A549 (cell line): ENCODE measurements at regions not wholly inside any gene's neighbourhood (a gene's known extent, or its start where the extent isn't known, plus 50 kb on each side); places are given as distances from the start of the nearest gene placed in this dataset.

Source experiments
- ATAC-seq, 2 experiments: fragments of 200-7000 bp in 1 of 2; fragments of >200 bp in 1 of 2; cut with Nextera tagmentation in 1 of 2; cut with Tn5 transposase in 1 of 2; 3 replicates each; pipeline versions ENCODE4 v1.8.0 to v1.9.1; 2018 to 2020; ENCODE audit warnings: mild to moderate bottlenecking in 1 of 2, moderate library complexity in 1 of 2
- CTCF ChIA-PET: fragments of 300-600 bp; sonication (Branson Sonifier 250); formaldehyde crosslinking; extraction: SDS; loops from one replicate; lab custom pipeline; 2021; ENCODE audit warnings: antibody characterized with exemption, inconsistent platforms; lab: Yijun Ruan, JAX
- POLR2A ChIA-PET: fragments of 350-600 bp; formaldehyde crosslinking; extraction: SDS; loops from one replicate; lab custom pipeline; 2021; ENCODE audit warnings: antibody characterized with exemption, inconsistent platforms; lab: Yijun Ruan, JAX
- DNase-seq, 2 experiments: peaks; one replicate each; pipeline versions ENCODE4 v3.0.0 to v3.0.0-alpha.2; 2011 to 2016; ENCODE audit warnings: low read depth in 1 of 2, low spot score in 1 of 2
- FAIRE-seq: peaks from 2 replicates; lab custom pipeline; 2011; peaks lifted over from hg19 to GRCh38; lab: Jason Lieb, UNC
- H3K27ac ChIP-seq, 2 experiments: fragments of >200 bp; sonication (Bioruptor Twin); formaldehyde crosslinking; 3 replicates each; pipeline ENCODE4 v1.5.1; 2016 to 2017
- H3K4me1 ChIP-seq: fragments of >200 bp; sonication (Bioruptor Twin); formaldehyde crosslinking; 3 replicates; pipeline ENCODE4 v1.6.1; 2016
- H3K4me2 ChIP-seq: fragments of >200 bp; sonication (Bioruptor Twin); formaldehyde crosslinking; 3 replicates; pipeline ENCODE4 v1.6.1; 2016
- H3K4me3 ChIP-seq: fragments of >200 bp; sonication (Bioruptor Twin); formaldehyde crosslinking; 3 replicates; pipeline ENCODE4 v1.5.1; 2016
- H3K9me3 ChIP-seq: fragments of >200 bp; sonication (Bioruptor Twin); formaldehyde crosslinking; 3 replicates; pipeline ENCODE4 v1.6.1; 2016
- BCL3 ChIP-seq: fragments of >200 bp; sonication (Bioruptor Twin); formaldehyde crosslinking; IDR thresholded peaks from 3 replicates; pipeline ENCODE4 v1.6.1; 2016
- BHLHE40 ChIP-seq: IDR thresholded peaks from 2 replicates; pipeline ENCODE4 v1.6.1; 2012; ENCODE audit warnings: low read depth, low read length, inconsistent platforms
- CBX2 ChIP-seq: fragments of 200-600 bp; sonication (generic); IDR thresholded peaks from 2 replicates; pipeline ENCODE4 v1.6.1; 2016; ENCODE audit warnings: low read depth, mild to moderate bottlenecking, borderline replicate concordance
- CEBPB ChIP-seq, 2 experiments: fragments of >200 bp in 1 of 2; sonication (Bioruptor Twin) in 1 of 2; formaldehyde crosslinking in 1 of 2; IDR thresholded peaks; 2 replicates each; pipeline ENCODE4 v1.6.1; 2012 to 2016
- CHD4 ChIP-seq: fragments of 200-600 bp; sonication (generic); IDR thresholded peaks from 2 replicates; pipeline ENCODE4 v1.6.1; 2016; ENCODE audit warnings: antibody characterized with exemption, mild to moderate bottlenecking, borderline replicate concordance
- CTCF ChIP-seq: fragments of >200 bp; sonication (Bioruptor Twin); formaldehyde crosslinking; IDR thresholded peaks from 3 replicates; pipeline ENCODE4 v1.5.1; 2016
- EHMT2 ChIP-seq: fragments of 200-600 bp; sonication (generic); IDR thresholded peaks from 2 replicates; pipeline ENCODE4 v1.6.1; 2016; ENCODE audit warnings: antibody characterized with exemption, low read depth, mild to moderate bottlenecking, moderate library complexity
- FOSL2 ChIP-seq, 2 experiments: fragments of 450-650 bp in 1 of 2; fragments of >200 bp in 1 of 2; sonication (Bioruptor Twin) in 1 of 2; formaldehyde crosslinking; IDR thresholded peaks; 2 replicates each; pipeline versions ENCODE4 v1.5.0 to v1.6.1; 2016 to 2020; ENCODE audit warnings: mild to moderate bottlenecking in 1 of 2, moderate library complexity in 1 of 2
- FOXS1 ChIP-seq: fragments of 250-450 bp; sonication (Bioruptor Pico); IDR thresholded peaks from 2 replicates; pipeline ENCODE4 v1.5.0; 2020; ENCODE audit warnings: mild to moderate bottlenecking, moderate library complexity
- JUN ChIP-seq, 2 experiments: fragments of >200 bp; sonication (Bioruptor Twin); formaldehyde crosslinking; IDR thresholded peaks; 2 replicates in 1 of 2; 3 replicates in 1 of 2; pipeline ENCODE4 v1.6.1; 2016 to 2017
- JUNB ChIP-seq: fragments of >200 bp; sonication (Bioruptor Twin); formaldehyde crosslinking; IDR thresholded peaks from 2 replicates; pipeline ENCODE4 v1.6.1; 2016
- MYC ChIP-seq: IDR thresholded peaks from 2 replicates; pipeline ENCODE4 v1.6.1; 2012; ENCODE audit warnings: mild to moderate bottlenecking, inconsistent platforms, low read length, improper control_type of control experiment, borderline replicate concordance
- NR3C1 ChIP-seq: fragments of >200 bp; sonication (Bioruptor Twin); formaldehyde crosslinking; IDR thresholded peaks from 3 replicates; pipeline ENCODE4 v1.6.1; 2017
- POLR2A ChIP-seq: IDR thresholded peaks from 2 replicates; pipeline ENCODE4 v1.6.1; 2012; ENCODE audit warnings: mild to moderate bottlenecking, low read length
- POLR2AphosphoS2 ChIP-seq: conservative IDR thresholded peaks from 2 replicates; pipeline ENCODE4 v1.6.1; 2012; ENCODE audit warnings: low read length, improper control_type of control experiment, inconsistent platforms
- RAD21 ChIP-seq, 2 experiments: fragments of >200 bp in 1 of 2; sonication (Bioruptor Twin) in 1 of 2; formaldehyde crosslinking in 1 of 2; IDR thresholded peaks in 1 of 2; conservative IDR thresholded peaks in 1 of 2; 2 replicates in 1 of 2; 3 replicates in 1 of 2; pipeline ENCODE4 v1.6.1; 2012 to 2018; ENCODE audit warnings: inconsistent platforms in 1 of 2
- RCOR1 ChIP-seq: fragments of 150-350 bp; IDR thresholded peaks from 2 replicates; pipeline ENCODE4 v1.6.1; 2014; ENCODE audit warnings: antibody characterized with exemption, low read length, low read depth
- RNF2 ChIP-seq: fragments of 200-600 bp; sonication (generic); IDR thresholded peaks from 2 replicates; pipeline ENCODE4 v1.6.1; 2016; ENCODE audit warnings: low read depth, mild to moderate bottlenecking, antibody characterized with exemption, moderate library complexity, borderline replicate concordance
- SREBF2 ChIP-seq: fragments of 450-650 bp; IDR thresholded peaks from 2 replicates; pipeline ENCODE4 v1.6.1; 2014; ENCODE audit warnings: mild to moderate bottlenecking, moderate library complexity
- TFCP2L1 ChIP-seq: fragments of 250-450 bp; sonication (Bioruptor Pico); IDR thresholded peaks from 2 replicates; pipeline ENCODE4 v1.5.0; 2021; ENCODE audit warnings: mild to moderate bottlenecking
- ZC3H11A ChIP-seq: fragments of 450-650 bp; IDR thresholded peaks from 2 replicates; pipeline ENCODE4 v1.6.1; 2014; ENCODE audit warnings: antibody characterized with exemption, mild to moderate bottlenecking
- ZFP36 ChIP-seq: fragments of 450-650 bp; IDR thresholded peaks from 2 replicates; pipeline ENCODE4 v1.6.1; 2014; ENCODE audit warnings: borderline replicate concordance; ENCODE audit not compliant: partially characterized antibody
- WGBS: methylation state at CpG from one replicate; pipeline ENCODE4 v1.1.6; 2017; ENCODE audit errors: missing lambda C conversion rate; 5-methylcytosine and 5-hydroxymethylcytosine counted together
- TF ChIP-seq, protein P1 (sequence below): fragments of 200-600 bp; sonication (generic); IDR thresholded peaks from 2 replicates; pipeline ENCODE4 v1.6.1; 2016; ENCODE audit warnings: antibody characterized with exemption, mild to moderate bottlenecking, moderate library complexity
- TF ChIP-seq, protein P2 (sequence below): IDR thresholded peaks from 2 replicates; pipeline ENCODE4 v1.6.1; 2012; ENCODE audit warnings: low read depth, borderline replicate concordance

- TF ChIP-seq, protein P1, sequence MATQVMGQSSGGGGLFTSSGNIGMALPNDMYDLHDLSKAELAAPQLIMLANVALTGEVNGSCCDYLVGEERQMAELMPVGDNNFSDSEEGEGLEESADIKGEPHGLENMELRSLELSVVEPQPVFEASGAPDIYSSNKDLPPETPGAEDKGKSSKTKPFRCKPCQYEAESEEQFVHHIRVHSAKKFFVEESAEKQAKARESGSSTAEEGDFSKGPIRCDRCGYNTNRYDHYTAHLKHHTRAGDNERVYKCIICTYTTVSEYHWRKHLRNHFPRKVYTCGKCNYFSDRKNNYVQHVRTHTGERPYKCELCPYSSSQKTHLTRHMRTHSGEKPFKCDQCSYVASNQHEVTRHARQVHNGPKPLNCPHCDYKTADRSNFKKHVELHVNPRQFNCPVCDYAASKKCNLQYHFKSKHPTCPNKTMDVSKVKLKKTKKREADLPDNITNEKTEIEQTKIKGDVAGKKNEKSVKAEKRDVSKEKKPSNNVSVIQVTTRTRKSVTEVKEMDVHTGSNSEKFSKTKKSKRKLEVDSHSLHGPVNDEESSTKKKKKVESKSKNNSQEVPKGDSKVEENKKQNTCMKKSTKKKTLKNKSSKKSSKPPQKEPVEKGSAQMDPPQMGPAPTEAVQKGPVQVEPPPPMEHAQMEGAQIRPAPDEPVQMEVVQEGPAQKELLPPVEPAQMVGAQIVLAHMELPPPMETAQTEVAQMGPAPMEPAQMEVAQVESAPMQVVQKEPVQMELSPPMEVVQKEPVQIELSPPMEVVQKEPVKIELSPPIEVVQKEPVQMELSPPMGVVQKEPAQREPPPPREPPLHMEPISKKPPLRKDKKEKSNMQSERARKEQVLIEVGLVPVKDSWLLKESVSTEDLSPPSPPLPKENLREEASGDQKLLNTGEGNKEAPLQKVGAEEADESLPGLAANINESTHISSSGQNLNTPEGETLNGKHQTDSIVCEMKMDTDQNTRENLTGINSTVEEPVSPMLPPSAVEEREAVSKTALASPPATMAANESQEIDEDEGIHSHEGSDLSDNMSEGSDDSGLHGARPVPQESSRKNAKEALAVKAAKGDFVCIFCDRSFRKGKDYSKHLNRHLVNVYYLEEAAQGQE: no peak
- no peak for TF ChIP-seq ZFP36
Observed at GRCh38 chr6:82097676-82098075, 149.9 kb downstream of the IBTK start (continued).

DNA sequence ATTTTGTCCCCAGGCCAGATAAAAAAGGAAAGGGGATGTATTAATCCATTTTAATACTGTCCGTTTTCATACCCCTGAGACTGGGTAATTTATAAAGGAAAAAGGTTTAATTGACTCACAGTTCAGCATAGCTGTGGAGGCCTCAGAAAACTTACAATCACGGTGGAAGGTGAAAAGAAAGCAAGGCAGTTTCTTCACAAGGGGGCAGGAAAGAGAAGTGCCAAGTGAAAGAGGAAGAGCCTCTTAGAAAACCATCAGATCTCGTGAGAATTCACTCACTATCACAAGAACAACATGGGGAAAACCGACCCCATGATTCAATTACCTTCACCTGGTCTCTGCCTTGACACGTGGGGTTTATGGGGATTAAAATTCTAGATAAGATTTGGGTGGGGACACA, 152.5 kb downstream of the IBTK start:
- FAIRE-seq (no peak), ATAC-seq (no peak), DNase-seq (no peak)
- peaks cover 14% of the 10 kb centered on the region; the same call in 2 of the 3 replicates for H3K4me1 ChIP-seq
- WGBS: 83% methylated on average over 5 of the region's 5 CpGs
- ChIA-PET CTCF (no interaction called here), POLR2A (no interaction called here)
- no peak for TF ChIP-seq FOSL2 (IDR thresholded peaks at IDR 0.05)
- no peak for TF ChIP-seq FOSL2 (CRISPR knock-in tag; IDR thresholded peaks at IDR 0.05)
- no peak for TF ChIP-seq RAD21 (conservative IDR thresholded peaks at IDR 0.05 in 1 of 2, IDR thresholded peaks at IDR 0.05 in 1 of 2)
- no peak for TF ChIP-seq CEBPB (IDR thresholded peaks at IDR 0.05)
- no peak for TF ChIP-seq JUNB
- no peak for TF ChIP-seq POLR2AphosphoS2
- no peak for TF ChIP-seq BHLHE40
- no peak for TF ChIP-seq CHD4
- TF ChIP-seq, protein P2, sequence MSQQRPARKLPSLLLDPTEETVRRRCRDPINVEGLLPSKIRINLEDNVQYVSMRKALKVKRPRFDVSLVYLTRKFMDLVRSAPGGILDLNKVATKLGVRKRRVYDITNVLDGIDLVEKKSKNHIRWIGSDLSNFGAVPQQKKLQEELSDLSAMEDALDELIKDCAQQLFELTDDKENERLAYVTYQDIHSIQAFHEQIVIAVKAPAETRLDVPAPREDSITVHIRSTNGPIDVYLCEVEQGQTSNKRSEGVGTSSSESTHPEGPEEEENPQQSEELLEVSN: no peak
- no peak for TF ChIP-seq EHMT2
- no peak for TF ChIP-seq TFCP2L1 (CRISPR knock-in tag)
- TF ChIP-seq ZC3H11A: no peak
- TF ChIP-seq MYC: no peak
- no peak for TF ChIP-seq CTCF
- TF ChIP-seq POLR2A: no peak
- TF ChIP-seq CBX2: no peak
- no peak overlapping the region for H3K4me2 ChIP-seq
- no peak overlapping the region for H3K4me3 ChIP-seq
- H3K27ac ChIP-seq: no peak overlapping the region
- no peaks in the 10 kb centered on the region; the same call in 2 of the 3 replicates for H3K9me3 ChIP-seq

GRCh38 chr6:82094166-82094806, 153.3 kb downstream of the IBTK start:
- no peak for FAIRE-seq
- Histone ChIP-seq H3K4me3 (no peak overlapping the region), H3K4me1 (peaks cover 16% of the 10 kb centered on the region; the same call in 2 of the 3 replicates), H3K9me3 (no peaks in the 10 kb centered on the region), H3K4me2 (no peak overlapping the region), H3K27ac (no peak overlapping the region)
- WGBS: 38% methylated on average over 4 of the region's 4 CpGs
- POLR2A ChIA-PET: no interaction called here
- no peak for DNase-seq
- CTCF ChIA-PET: no interaction called here
- ATAC-seq: no peak
- TF ChIP-seq NR3C1: no peak
- no peak for TF ChIP-seq BCL3
- TF ChIP-seq RNF2: no peak
- no peak for TF ChIP-seq JUN (IDR thresholded peaks at IDR 0.05)
- TF ChIP-seq, protein P1: no peak
- no peak for TF ChIP-seq FOXS1
- no peak for TF ChIP-seq SREBF2
- no peak for TF ChIP-seq RAD21 (conservative IDR thresholded peaks at IDR 0.05 in 1 of 2, IDR thresholded peaks at IDR 0.05 in 1 of 2)
- TF ChIP-seq MYC: no peak
- TF ChIP-seq RCOR1: no peak
